Kidney capillary endothelial cell (primary cell): ENCODE measurements at regions not wholly inside any gene's neighbourhood (a gene's known extent, or its start where the extent isn't known, plus 50 kb on each side); places are given as distances from the start of the nearest gene placed in this dataset.
"Not testable (repeated sequence)": the region's sequence is repeated elsewhere in the genome, so short reads cannot be mapped to it uniquely, and the experiment has no call there.

Experiments used
- DNase-seq: peaks from one replicate; pipeline ENCODE4 v3.0.0-alpha.2; 2018; ENCODE audit warnings: low spot score

- DNase-seq: no peak
Measured at GRCh38 chr16:58820411-58820810, 86.3 kb upstream of the GOT2 start.

DNA sequence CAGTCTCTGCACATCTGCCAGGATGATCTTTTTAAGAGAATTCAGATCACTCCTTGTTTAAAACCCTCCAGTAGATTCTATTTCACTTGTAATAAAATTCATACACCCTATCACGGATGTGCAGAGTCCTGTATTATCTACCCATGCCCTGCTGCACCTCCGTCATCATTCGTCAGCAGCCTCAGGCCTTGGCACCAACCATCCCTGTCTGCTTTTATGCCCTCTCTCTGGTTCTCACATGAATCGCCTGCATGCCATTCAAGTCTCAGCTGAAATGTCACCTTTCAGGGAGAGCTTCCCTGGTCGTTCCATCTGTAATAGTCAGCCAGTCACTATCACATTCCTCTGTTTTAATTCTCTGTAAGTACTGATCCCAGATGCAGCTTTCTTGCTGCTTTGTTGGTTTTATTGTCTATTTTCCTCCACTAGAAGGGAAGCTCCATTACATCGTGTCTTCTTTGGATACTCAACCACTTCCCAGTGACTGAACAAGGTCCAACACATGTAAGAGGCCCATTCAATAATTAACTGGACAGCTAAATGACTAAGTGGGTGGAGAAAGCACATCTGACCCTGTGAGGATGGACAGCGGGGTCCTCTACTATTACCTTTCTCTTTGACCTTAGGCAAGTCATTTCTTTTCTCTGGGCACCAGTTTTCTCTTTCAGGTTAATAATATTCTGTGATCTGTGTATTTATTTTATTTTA, 81.2 kb upstream of the GOT2 start:
- DNase-seq: no peak

GRCh38 chr16:58814348-58814801, 80.3 kb upstream of the GOT2 start:
- DNase-seq: peak; percentile 52

DNA sequence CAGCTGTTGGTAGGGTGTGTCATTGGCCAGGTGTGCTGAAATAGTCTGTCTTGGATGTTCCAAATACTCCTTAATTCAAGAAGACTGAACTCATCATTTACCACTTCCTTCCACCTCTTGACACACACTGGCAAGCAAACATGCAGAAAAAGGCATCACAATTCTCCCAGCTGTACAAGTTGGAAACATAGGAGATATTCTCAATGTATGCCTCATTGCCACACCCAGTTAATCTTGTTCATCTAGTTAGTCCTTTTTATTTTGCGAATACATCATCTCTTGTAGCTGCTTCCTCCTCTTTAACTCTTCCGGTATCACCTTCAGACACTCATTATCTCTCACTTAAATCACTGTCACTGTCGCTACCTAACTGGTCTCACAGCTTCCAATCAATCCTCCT, 75.1 kb upstream of the GOT2 start:
- DNase-seq: no peak

DNA sequence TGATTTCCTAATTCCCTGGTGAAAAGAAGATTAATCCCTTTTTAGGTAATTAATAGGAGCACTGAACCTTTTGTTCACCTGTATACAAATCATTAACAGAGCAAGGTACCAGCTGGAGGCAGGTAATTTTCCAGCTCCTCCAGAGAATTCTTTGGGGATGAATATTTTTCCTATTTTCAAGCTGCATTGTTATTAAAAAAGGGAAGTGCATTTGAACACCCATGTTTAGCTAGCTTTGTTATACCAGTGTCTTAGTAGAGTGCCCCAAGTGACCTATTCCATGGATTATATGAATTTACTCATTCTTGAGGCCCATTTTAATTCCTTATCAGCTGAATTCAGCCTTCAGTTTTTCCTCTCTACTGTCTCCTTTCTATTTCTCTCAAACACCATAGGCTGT, 73.2 kb upstream of the GOT2 start:
- DNase-seq: no peak

DNA sequence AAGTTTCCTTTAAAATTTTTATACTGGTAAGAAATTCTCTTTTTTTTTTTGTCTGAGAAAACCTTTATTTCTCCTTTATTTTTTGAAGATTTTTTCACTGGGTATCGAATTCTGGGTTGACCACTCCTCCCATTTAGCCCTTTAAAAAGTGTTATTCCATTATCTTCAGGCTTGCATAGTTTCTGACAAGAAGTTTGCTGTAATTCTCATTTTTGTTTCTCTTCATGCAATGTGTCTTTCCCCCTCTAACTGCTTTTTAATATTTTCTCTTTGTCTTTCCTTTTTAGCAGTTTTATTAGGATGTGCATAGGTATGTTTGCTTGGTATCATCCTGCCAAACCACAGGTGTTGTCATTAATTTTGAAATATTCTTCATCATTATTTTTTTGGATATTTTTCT, 67.7 kb upstream of the GOT2 start:
- no peak for DNase-seq

GRCh38 chr16:58797137-58797801, 63.2 kb upstream of the GOT2 start:
- no peak for DNase-seq

DNA sequence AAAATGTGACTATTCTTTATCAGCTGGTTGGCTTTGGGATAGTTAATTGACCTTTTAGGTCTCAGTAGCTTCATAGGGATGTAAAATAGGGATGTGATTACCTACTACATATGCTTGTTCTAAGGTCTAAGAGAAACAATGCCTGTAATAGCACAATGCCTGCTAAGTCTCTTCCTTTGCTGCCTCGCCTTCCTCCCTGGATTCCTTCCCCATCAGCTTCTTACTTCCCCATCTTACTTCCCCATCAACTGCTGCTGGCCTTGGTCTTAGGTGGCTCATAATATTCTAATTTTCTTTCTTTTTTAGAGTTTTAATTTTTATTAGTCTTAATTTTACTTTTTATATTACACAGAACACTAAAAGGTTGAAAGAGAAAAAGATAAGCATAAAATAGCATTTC, 59.2 kb upstream of the GOT2 start:
- no peak for DNase-seq

GRCh38 chr16:58792188-58792587, 58.1 kb upstream of the GOT2 start:
- no peak for DNase-seq

DNA sequence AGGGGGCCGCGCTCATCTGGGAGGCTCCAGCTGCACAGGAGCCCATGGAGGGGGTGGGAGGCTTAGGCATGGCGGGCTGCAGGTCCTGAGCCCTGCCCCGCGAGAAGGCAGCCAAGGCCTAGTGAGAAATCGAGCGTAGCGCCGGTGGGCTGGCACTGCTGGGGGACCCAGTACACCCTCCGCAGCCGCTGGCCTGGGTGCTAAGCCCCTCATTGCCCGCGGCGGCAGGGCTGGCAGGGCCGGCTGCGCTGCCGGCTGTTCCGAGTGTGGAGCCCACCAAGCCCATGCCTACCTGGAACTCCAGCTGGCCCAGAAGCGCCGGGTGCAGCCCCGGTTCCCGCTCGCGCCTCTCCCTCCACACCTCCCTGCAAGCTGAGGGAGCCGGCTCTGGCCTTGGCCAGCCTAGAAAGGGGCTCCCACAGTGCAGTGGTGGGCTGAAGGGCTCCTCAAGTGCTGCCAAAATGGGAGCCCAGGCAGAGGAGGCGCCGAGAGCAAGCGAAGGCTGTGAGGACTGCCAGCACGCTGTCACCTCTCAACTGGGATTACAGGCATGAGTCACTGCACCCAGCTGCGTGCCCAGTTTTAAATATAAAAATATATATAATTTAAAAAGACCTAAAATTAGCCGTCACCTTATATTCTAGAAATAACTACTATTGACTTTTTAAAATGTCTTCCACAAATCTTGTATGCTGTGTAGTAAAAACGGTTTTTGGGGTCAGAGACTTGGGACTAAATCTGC, 56.9 kb upstream of the GOT2 start:
- DNase-seq: not testable (repeated sequence)

DNA sequence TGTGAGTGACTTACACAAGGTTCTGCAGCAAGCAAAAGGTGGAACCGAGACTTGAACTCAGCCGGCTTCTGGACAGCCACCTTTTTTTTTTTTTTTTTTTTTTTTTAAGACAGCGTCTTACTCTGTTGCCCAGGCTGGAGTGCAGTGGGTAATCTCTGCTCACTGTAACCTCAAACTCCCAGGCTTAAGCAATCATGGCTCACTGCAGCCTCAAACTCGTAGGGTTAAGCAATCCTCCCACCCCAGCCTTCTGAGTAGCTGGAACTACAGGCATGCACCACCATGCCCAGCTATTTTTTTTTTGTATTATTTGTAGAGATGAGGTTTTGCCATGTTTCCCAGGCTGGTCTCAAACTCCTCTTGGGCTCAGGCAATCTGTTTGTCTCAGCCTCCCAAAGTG, 55.2 kb upstream of the GOT2 start:
- DNase-seq: no peak
